H9 (cell line): ENCODE measurements at regions not wholly inside any gene's neighbourhood (a gene's known extent, or its start where the extent isn't known, plus 50 kb on each side); places are given as distances from the start of the nearest gene placed in this dataset.

Experiments used
- DNase-seq: peaks from one replicate; pipeline ENCODE4 v3.0.0-alpha.2; 2017
- H2AFZ ChIP-seq: one replicate; pipeline ENCODE4 v1.6.1; 2013; ENCODE audit warnings: mild to moderate bottlenecking, low read length, control low read depth, moderate library complexity
- H2AK5ac ChIP-seq: 2 replicates; pipeline ENCODE4 v1.6.1; 2013; ENCODE audit warnings: low read length, control low read depth, mixed read lengths; ENCODE audit not compliant: insufficient read length
- H2BK120ac ChIP-seq: one replicate; pipeline ENCODE4 v1.6.1; 2013; ENCODE audit warnings: low read depth, mild to moderate bottlenecking, low read length, control low read depth, inconsistent platforms; ENCODE audit not compliant: poor library complexity, severe bottlenecking
- H2BK12ac ChIP-seq: 2 replicates; pipeline ENCODE4 v1.6.1; 2013; ENCODE audit warnings: low read length, control low read depth, mixed read lengths, low read depth; ENCODE audit not compliant: insufficient read length
- H2BK15ac ChIP-seq: 2 replicates; pipeline ENCODE4 v1.6.1; 2013; ENCODE audit warnings: low read depth, low read length, control low read depth
- H2BK20ac ChIP-seq: one replicate; pipeline ENCODE4 v1.6.1; 2013; ENCODE audit warnings: low read depth, mild to moderate bottlenecking, low read length, control low read depth, inconsistent platforms; ENCODE audit not compliant: poor library complexity, severe bottlenecking
- H2BK5ac ChIP-seq: 2 replicates; pipeline ENCODE4 v1.6.1; 2013; ENCODE audit warnings: low read length, control low read depth, mixed read lengths; ENCODE audit not compliant: insufficient read length
- H3K14ac ChIP-seq: 2 replicates; pipeline ENCODE4 v1.6.1; 2013; ENCODE audit warnings: low read length, control low read depth; ENCODE audit not compliant: insufficient read depth
- H3K18ac ChIP-seq: 2 replicates; pipeline ENCODE4 v1.6.1; 2013; ENCODE audit warnings: low read depth, mild to moderate bottlenecking, mixed read lengths, low read length, control low read depth; ENCODE audit not compliant: insufficient read length
- H3K23ac ChIP-seq: 2 replicates; pipeline ENCODE4 v1.6.1; 2013; ENCODE audit warnings: low read length, control low read depth, mixed read lengths, low read depth; ENCODE audit not compliant: insufficient read length
- H3K23me2 ChIP-seq: 2 replicates; pipeline ENCODE4 v1.6.1; 2013; ENCODE audit warnings: low read depth, mild to moderate bottlenecking, mixed read lengths, low read length, control low read depth; ENCODE audit not compliant: insufficient read length, poor library complexity, severe bottlenecking
- H3K27ac ChIP-seq: 2 replicates; pipeline ENCODE4 v1.5.1; 2013; ENCODE audit warnings: low read length, control low read depth, mixed read lengths, low read depth; ENCODE audit not compliant: insufficient read length
- H3K27me3 ChIP-seq: 2 replicates; pipeline ENCODE4 v1.6.1; 2013; ENCODE audit warnings: low read length, control low read depth, inconsistent platforms; ENCODE audit not compliant: insufficient read depth
- H3K4ac ChIP-seq: 2 replicates; pipeline ENCODE4 v1.6.1; 2013; ENCODE audit warnings: low read depth, mild to moderate bottlenecking, control low read depth, inconsistent platforms, low read length, moderate library complexity
- H3K4me1 ChIP-seq: 2 replicates; pipeline ENCODE4 v1.6.1; 2013; ENCODE audit warnings: low read length, control low read depth, inconsistent platforms; ENCODE audit not compliant: insufficient read depth
- H3K4me2 ChIP-seq: 2 replicates; pipeline ENCODE4 v1.6.1; 2013; ENCODE audit warnings: low read length, control low read depth, mixed read lengths; ENCODE audit not compliant: insufficient read length, insufficient read depth
- H3K56ac ChIP-seq: 2 replicates; pipeline ENCODE4 v1.6.1; 2013; ENCODE audit warnings: low read depth, mild to moderate bottlenecking, mixed read lengths, low read length, control low read depth; ENCODE audit not compliant: insufficient read length
- H3K79me1 ChIP-seq: 2 replicates; pipeline ENCODE4 v1.6.1; 2013; ENCODE audit warnings: low read depth, mild to moderate bottlenecking, moderate library complexity, low read length, control low read depth, inconsistent platforms; ENCODE audit not compliant: insufficient read depth, poor library complexity, severe bottlenecking
- H3K79me2 ChIP-seq: 2 replicates; pipeline ENCODE4 v1.6.1; 2013; ENCODE audit warnings: low read length, control low read depth, inconsistent platforms; ENCODE audit not compliant: insufficient read depth
- H3K9ac ChIP-seq: 2 replicates; pipeline ENCODE4 v1.6.1; 2013; ENCODE audit warnings: low read length, control low read depth, mixed read lengths; ENCODE audit not compliant: insufficient read length; ENCODE audit errors: extremely low read depth
- H3K9me3 ChIP-seq: one replicate; pipeline ENCODE4 v1.6.1; 2013; ENCODE audit warnings: low read depth, low read length, inconsistent platforms; ENCODE audit not compliant: control insufficient read depth
- H3T11ph ChIP-seq: one replicate; pipeline ENCODE4 v1.6.1; 2013; ENCODE audit warnings: mild to moderate bottlenecking, low read length, control low read depth, inconsistent platforms
- H4K20me1 ChIP-seq: one replicate; pipeline ENCODE4 v1.6.1; 2013; ENCODE audit not compliant: control insufficient read depth, insufficient read length, insufficient read depth
- H4K5ac ChIP-seq: 2 replicates; pipeline ENCODE4 v1.6.1; 2013; ENCODE audit warnings: low read depth, mild to moderate bottlenecking, mixed read lengths, low read length, control low read depth; ENCODE audit not compliant: insufficient read length
- H4K8ac ChIP-seq: replicated peaks from 2 replicates; pipeline ENCODE4 v1.6.1; 2013; ENCODE audit warnings: low read length, control low read depth, mixed read lengths, low read depth; ENCODE audit not compliant: insufficient read length
- H4K91ac ChIP-seq: 2 replicates; pipeline ENCODE4 v1.6.1; 2013; ENCODE audit warnings: low read depth, mild to moderate bottlenecking, moderate library complexity, mixed read lengths, low read length, control low read depth; ENCODE audit not compliant: insufficient read length
- H3K27ac Mint-ChIP-seq, 3 experiments: 2 replicates in 2 of 3; 3 replicates in 1 of 3; pipeline ENCODE4 v1.8.0; 2020 to 2021; ENCODE audit warnings: mixed read lengths in 3 of 3, mild to moderate bottlenecking in 1 of 3, moderate library complexity in 1 of 3
- H3K27me3 Mint-ChIP-seq: 2 replicates; pipeline ENCODE4 v1.8.0; 2021; ENCODE audit warnings: low read depth, mild to moderate bottlenecking, moderate library complexity, mixed read lengths
- H3K36me3 Mint-ChIP-seq, 3 experiments: 2 replicates in 2 of 3; 3 replicates in 1 of 3; pipeline ENCODE4 v1.8.0; 2020 to 2021; ENCODE audit warnings: low read depth in 3 of 3, mixed read lengths in 3 of 3; ENCODE audit not compliant: insufficient read depth in 1 of 3
- H3K4me1 Mint-ChIP-seq, 2 experiments: 2 replicates each; pipeline ENCODE4 v1.8.0; 2020; ENCODE audit warnings: mixed read lengths in 2 of 2
- H3K4me3 Mint-ChIP-seq, 2 experiments: 2 replicates in 1 of 2; 3 replicates in 1 of 2; pipeline ENCODE4 v1.8.0; 2020 to 2021; ENCODE audit warnings: mild to moderate bottlenecking in 2 of 2, mixed read lengths in 2 of 2, moderate library complexity in 1 of 2
- H3K9me3 Mint-ChIP-seq, 2 experiments: 2 replicates in 1 of 2; 3 replicates in 1 of 2; pipeline ENCODE4 v1.8.0; 2020; ENCODE audit warnings: mild to moderate bottlenecking in 2 of 2, mixed read lengths in 2 of 2, moderate library complexity in 1 of 2
- WGBS: extraction: QIAGEN DNeasy Blood & Tissue Kit; methylation state at CpG from one replicate; pipeline ENCODE4 v1.1.7; 2013; ENCODE audit warnings: missing lambda C conversion rate, low lambda C conversion rate, mixed read lengths; ENCODE audit not compliant: insufficient read length; ENCODE audit errors: extremely low coverage; 5-methylcytosine and 5-hydroxymethylcytosine counted together
- TF ChIP-seq, protein P1 (sequence below): fragments of 200-600 bp; sonication (generic); conservative IDR thresholded peaks from 3 replicates; pipeline ENCODE4 v1.8.0; 2021; ENCODE audit warnings: antibody characterized with exemption, mild to moderate bottlenecking

DNA sequence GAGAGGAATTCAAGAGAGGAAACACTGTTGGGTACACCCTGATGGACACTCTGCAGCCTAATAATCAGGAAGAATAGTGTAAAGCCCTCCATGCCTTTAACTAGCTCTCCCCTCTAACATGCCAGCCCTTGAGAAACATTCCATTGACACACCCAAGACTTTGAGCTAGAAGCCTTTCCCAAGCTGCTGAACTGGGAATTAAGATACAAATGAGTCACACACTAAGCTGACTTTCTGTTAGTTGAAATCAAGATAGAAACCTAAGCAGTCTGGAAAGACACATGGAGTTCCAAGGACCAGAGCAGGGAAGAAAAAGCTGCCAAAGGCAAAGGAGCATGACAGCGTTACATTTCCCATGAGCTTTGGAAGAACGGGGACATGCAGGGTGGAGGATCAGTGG lies 380.8 kb downstream of the NPHP4 start:
- TF ChIP-seq, protein P1, sequence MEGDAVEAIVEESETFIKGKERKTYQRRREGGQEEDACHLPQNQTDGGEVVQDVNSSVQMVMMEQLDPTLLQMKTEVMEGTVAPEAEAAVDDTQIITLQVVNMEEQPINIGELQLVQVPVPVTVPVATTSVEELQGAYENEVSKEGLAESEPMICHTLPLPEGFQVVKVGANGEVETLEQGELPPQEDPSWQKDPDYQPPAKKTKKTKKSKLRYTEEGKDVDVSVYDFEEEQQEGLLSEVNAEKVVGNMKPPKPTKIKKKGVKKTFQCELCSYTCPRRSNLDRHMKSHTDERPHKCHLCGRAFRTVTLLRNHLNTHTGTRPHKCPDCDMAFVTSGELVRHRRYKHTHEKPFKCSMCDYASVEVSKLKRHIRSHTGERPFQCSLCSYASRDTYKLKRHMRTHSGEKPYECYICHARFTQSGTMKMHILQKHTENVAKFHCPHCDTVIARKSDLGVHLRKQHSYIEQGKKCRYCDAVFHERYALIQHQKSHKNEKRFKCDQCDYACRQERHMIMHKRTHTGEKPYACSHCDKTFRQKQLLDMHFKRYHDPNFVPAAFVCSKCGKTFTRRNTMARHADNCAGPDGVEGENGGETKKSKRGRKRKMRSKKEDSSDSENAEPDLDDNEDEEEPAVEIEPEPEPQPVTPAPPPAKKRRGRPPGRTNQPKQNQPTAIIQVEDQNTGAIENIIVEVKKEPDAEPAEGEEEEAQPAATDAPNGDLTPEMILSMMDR, result no peak
- Histone ChIP-seq H3K4me2 (no peak overlapping the region), H3K27me3 (no peaks in the 10 kb centered on the region), H3K56ac (no peak overlapping the region), H3K79me2 (no peaks in the 10 kb centered on the region), H3K4me1 (no peaks in the 10 kb centered on the region), H4K91ac (no peak overlapping the region), H3K9me3 (no peaks in the 10 kb centered on the region), H3K4ac (no peak overlapping the region), H2BK5ac (no peak overlapping the region), H2BK20ac (no peak overlapping the region), H4K5ac (no peak overlapping the region), H2AK5ac (no peak overlapping the region), H3K14ac (no peak overlapping the region), H2BK15ac (no peak overlapping the region), H4K8ac (no peak overlapping the region), H3K27ac (no peak overlapping the region), H3K23me2 (no peaks in the 10 kb centered on the region), H3K18ac (no peak overlapping the region), H3K79me1 (no peaks in the 10 kb centered on the region), H2BK12ac (no peak overlapping the region), H3K23ac (no peak overlapping the region), H3K9ac (no peak overlapping the region), H2AFZ (no peak overlapping the region), H2BK120ac (no peak overlapping the region), H3T11ph (no peak overlapping the region), H4K20me1 (no peaks in the 10 kb centered on the region)
- Mint-ChIP-seq H3K4me1 (no peaks in the 10 kb centered on the region), H3K27ac (no peak overlapping the region), H3K36me3 (peaks cover 0 to 6% (median 0%) of the 10 kb centered on the region in 3 experiments; a peak in 2 of 7 replicates), H3K27me3 (peaks cover 22% of the 10 kb centered on the region), H3K9me3 (peaks cover 2 to 7% of the 10 kb centered on the region in 2 experiments; a peak in 2 of 5 replicates), H3K4me3 (no peak overlapping the region)
- DNase-seq, result no peak
- no CpG with 5 or more reads among the region's 2 CpGs for WGBS
